ENCODE measurements at regions not wholly inside any gene's neighbourhood (a gene's known extent, or its start where the extent isn't known, plus 50 kb on each side); places are given as distances from the start of the nearest gene placed in this dataset.

DNA sequence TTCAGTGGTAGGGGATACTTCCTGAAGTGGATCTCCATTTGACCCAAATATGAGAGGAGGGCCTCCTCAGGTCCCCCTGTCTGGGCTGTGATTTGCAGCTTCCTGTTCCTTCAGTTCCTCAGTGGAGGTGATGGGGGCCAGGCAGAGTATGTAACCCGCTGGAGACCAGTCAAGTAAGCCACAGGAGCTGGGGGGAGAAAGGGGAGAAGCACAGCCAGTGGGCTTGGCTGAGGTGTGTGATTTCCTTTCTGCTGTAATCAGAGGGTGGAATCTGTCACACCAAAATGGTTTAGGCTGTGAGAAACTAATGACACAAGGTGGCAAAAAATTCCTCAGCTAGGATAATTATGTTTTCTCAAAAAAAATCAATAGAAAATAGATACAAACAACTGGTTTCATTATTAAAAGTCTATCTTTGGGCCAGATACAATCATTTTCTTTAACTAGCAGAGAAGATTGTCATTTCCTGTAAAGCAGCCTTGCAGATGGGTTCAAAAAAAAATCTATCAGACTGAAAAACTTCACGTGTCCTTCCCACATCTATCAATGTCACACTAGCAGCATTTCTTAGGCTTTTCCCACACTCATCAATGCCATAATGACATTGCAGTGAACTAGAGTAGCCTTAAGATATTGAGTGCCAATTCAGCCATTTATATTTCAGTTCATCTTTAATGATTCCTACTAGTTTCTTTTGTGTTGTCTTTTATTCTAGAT lies 1660.3 kb downstream of the EFNB2 start:
- no peak overlapping the region for H2BK120ac ChIP-seq (ENCODE audit: low read depth, low read length)
- DNase-seq (no peak), ATAC-seq (ENCODE audit: low read depth) (no peak)
- no peak overlapping the region for H2BK15ac ChIP-seq (ENCODE audit: low read depth, low read length)
- H4K5ac ChIP-seq (ENCODE audit: low read depth, low read length) = no peak overlapping the region
- no peak overlapping the region for H2BK20ac ChIP-seq (ENCODE audit: low read depth, low read length)
- H3K27ac ChIP-seq (ENCODE audit: insufficient read depth, low read length) = no peak overlapping the region
- H4K20me1 ChIP-seq (ENCODE audit: insufficient read depth, low read length) = no peaks in the 10 kb centered on the region
- H3K36me3 ChIP-seq (ENCODE audit: control insufficient read depth, insufficient read depth, low read length) = no peaks in the 10 kb centered on the region
- H4K8ac ChIP-seq (ENCODE audit: low read depth in 2 of 2, low read length in 2 of 2) = no peak overlapping the region
- no peak overlapping the region for H3K18ac ChIP-seq (ENCODE audit: low read depth, low read length)
- H2AFZ ChIP-seq (replicated peaks; ENCODE audit: low read length, poor library complexity) = no peak overlapping the region
- H3K27me3 ChIP-seq (ENCODE audit: control insufficient read depth, insufficient read depth, low read length) = no peaks in the 10 kb centered on the region
- no peaks in the 10 kb centered on the region for H3K4me1 ChIP-seq (ENCODE audit: control insufficient read depth, insufficient read depth, low read length)
- ChIA-PET CTCF (no interaction called here), POLR2A (ENCODE audit: unreplicated experiment) (no interaction called here)
- no peak overlapping the region for H2AK5ac ChIP-seq (ENCODE audit: low read depth, low read length)
- no peak overlapping the region for H3K4ac ChIP-seq (ENCODE audit: low read depth, low read length)
- BruUV-seq (replicated peaks) = no TSS peak
- no CpG with 5 or more reads among the region's 2 CpGs for WGBS, 2 experiments (ENCODE audit: extremely low coverage in 2 of 2, insufficient read length in 1 of 2)
- no peak overlapping the region for H3K4me3 ChIP-seq (ENCODE audit: insufficient read depth, low read depth, low read length)
- in situ Hi-C loops (cut with MboI; ENCODE audit: low sequenced_read_pairs) (no loop called here), intact Hi-C loops (cut with micrococcal nuclease) (no loop called here), dilution Hi-C loops (cut with HindIII; ENCODE audit: low sequenced_read_pairs, unreplicated experiment) (no loop called here)
- H3K79me1 ChIP-seq (ENCODE audit: low read depth in 1 of 2, low read length in 2 of 2) = no peaks in the 10 kb centered on the region
- H3K9ac ChIP-seq (ENCODE audit: low read depth, low read length) = no peak overlapping the region
- H4K91ac ChIP-seq (ENCODE audit: insufficient read depth, low read depth, low read length) = no peak overlapping the region
- H2AK9ac ChIP-seq (replicated peaks; ENCODE audit: low read depth, low read length, poor library complexity) = no peak overlapping the region
- H3K9me1 ChIP-seq (ENCODE audit: insufficient read depth, low read length) = no peaks in the 10 kb centered on the region
- H3K56ac ChIP-seq (ENCODE audit: extremely low read depth, insufficient read depth, low read length) = no peak overlapping the region
- H2BK5ac ChIP-seq (ENCODE audit: low read depth, low read length, poor library complexity, severe bottlenecking) = no peak overlapping the region
- no peak overlapping the region for H3K4me2 ChIP-seq (ENCODE audit: low read depth, low read length)
- no peak for TF ChIP-seq BHLHE40 (IDR thresholded peaks at IDR 0.05; ENCODE audit: low read depth, low read length)
- TF ChIP-seq MXI1 (IDR thresholded peaks at IDR 0.05; ENCODE audit: borderline replicate concordance, low read depth, low read length) = no peak
- TF ChIP-seq CHD1 (IDR thresholded peaks at IDR 0.05; ENCODE audit: low read depth, low read length) = no peak
- no peak for TF ChIP-seq NFE2L2 (IDR thresholded peaks at IDR 0.05; ENCODE audit: low read depth, low read length)
- TF ChIP-seq ELK1 (IDR thresholded peaks at IDR 0.05; ENCODE audit: borderline replicate concordance, low read depth, low read length) = no peak
- no peak for TF ChIP-seq FOS (IDR thresholded peaks at IDR 0.05; ENCODE audit: low read depth, low read length)
- TF ChIP-seq USF2 (IDR thresholded peaks at IDR 0.05; ENCODE audit: low read depth, low read length) = no peak
- no peak for TF ChIP-seq RCOR1 (IDR thresholded peaks at IDR 0.05; ENCODE audit: insufficient replicate concordance, low read length)
- H3K14ac ChIP-seq (replicated peaks; ENCODE audit: low read depth, low read length) = no peak overlapping the region
- no peaks in the 10 kb centered on the region for H3K9me3 ChIP-seq (ENCODE audit: control insufficient read depth, insufficient read depth, low read length)
- no peak overlapping the region for H3K23ac ChIP-seq (ENCODE audit: low read depth, low read length)

Measured in IMR-90 (cell line).